Mucosa of descending colon (tissue), 3 donors: ENCODE measurements at regions not wholly inside any gene's neighbourhood (a gene's known extent, or its start where the extent isn't known, plus 50 kb on each side); places are given as distances from the start of the nearest gene placed in this dataset.
A peak's percentile ranks its signal among the peaks of the same experiment; 100 is the strongest.

Experiments used
- ATAC-seq: fragments of 200-7000 bp; cut with Tn5 transposase; one replicate; pipeline ENCODE4 v1.9.1; 2020; ENCODE audit warnings: mild to moderate bottlenecking, moderate library complexity
- DNase-seq, 3 donors: peaks; one replicate each; pipeline ENCODE4 v3.0.0-alpha.2; 2020
- H3K36me3 ChIP-seq: fragments of 200-600 bp; one replicate; pipeline ENCODE4 v1.8.0; 2021; ENCODE audit warnings: low read depth, mild to moderate bottlenecking
- H3K4me1 ChIP-seq: fragments of 200-600 bp; one replicate; pipeline ENCODE4 v1.8.0; 2021; ENCODE audit warnings: low read depth, mild to moderate bottlenecking
- H3K4me3 ChIP-seq: fragments of 200-600 bp; one replicate; pipeline ENCODE4 v1.8.0; 2021; ENCODE audit warnings: mild to moderate bottlenecking
- H3K9me3 ChIP-seq: fragments of 200-600 bp; one replicate; pipeline ENCODE4 v1.8.0; 2021; ENCODE audit warnings: mild to moderate bottlenecking
- CTCF ChIP-seq: fragments of 200-600 bp; IDR thresholded peaks from one replicate; pipeline ENCODE4 v1.8.0; 2022; ENCODE audit warnings: antibody characterized with exemption, mild to moderate bottlenecking
- intact Hi-C, 2 donors: fragments of 100-400 bp; cut with DNase I in 1 of 2; cut with micrococcal nuclease in 1 of 2; formaldehyde crosslinking; loops; one replicate each; pipeline versions ENCODE4 v1.11.0 to v1.11.1; 2022; cut with DNase I, micrococcal nuclease
- donor health status: DM: no; HTN: no; CAD: no; lungs with moderate emphysema.
- donor health status: DM: no; HTN: no; CAD: no.
- donor health status: DM: no; HTN: yes; CAD: no.

DNA sequence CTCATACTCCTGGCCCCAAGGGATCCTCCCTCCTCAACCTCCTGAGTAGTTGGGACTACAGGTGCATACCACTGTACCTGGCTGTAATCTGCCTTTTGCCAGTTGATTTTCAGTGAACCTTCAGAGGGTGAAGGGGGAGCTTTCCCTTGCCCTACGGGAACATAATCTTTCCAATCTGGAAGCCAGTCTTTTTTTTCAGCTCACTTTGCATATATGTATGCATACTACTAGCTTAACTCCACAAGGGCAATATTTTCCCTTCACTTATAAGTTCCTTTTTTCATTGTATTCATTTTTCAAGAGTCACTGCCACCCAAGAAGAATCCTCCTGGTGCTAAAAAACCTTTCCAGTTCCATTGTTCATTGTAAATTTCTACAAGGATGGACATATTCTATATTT lies 53.4 kb upstream of the GCM1 start:
- ATAC-seq, result no peak
- Histone ChIP-seq H3K9me3 (no peaks in the 10 kb centered on the region), H3K4me1 (no peaks in the 10 kb centered on the region), H3K36me3 (no peaks in the 10 kb centered on the region), H3K4me3 (no peak overlapping the region)
- intact Hi-C loops, result no loop called here
- no peak for TF ChIP-seq CTCF
- DNase-seq, result no peak

DNA sequence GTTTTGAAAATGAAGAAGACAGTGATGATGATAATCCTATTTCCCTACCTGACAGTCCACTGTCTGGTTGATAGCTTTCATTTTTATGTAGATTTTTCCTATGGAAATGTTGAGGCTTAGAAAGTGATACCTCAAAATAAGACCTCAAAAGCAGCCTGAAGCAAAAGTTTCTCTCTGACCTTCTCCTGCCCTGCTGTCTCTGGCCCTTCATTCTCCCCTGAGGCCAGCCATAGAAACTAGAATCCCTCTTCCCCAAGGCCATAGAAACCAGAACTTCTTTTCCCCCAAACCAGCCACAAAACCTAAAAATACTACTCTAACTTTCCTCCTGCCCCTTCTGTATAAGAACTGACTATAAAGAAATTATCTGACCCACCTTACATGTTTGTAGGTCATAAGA lies 52.6 kb upstream of the GCM1 start:
- no peaks in the 10 kb centered on the region for H3K36me3 ChIP-seq
- intact Hi-C loops, result no loop called here
- TF ChIP-seq CTCF, result no peak
- no peaks in the 10 kb centered on the region for H3K4me1 ChIP-seq
- no peak overlapping the region for H3K4me3 ChIP-seq
- no peaks in the 10 kb centered on the region for H3K9me3 ChIP-seq
- DNase-seq (no peak), ATAC-seq (no peak)

DNA sequence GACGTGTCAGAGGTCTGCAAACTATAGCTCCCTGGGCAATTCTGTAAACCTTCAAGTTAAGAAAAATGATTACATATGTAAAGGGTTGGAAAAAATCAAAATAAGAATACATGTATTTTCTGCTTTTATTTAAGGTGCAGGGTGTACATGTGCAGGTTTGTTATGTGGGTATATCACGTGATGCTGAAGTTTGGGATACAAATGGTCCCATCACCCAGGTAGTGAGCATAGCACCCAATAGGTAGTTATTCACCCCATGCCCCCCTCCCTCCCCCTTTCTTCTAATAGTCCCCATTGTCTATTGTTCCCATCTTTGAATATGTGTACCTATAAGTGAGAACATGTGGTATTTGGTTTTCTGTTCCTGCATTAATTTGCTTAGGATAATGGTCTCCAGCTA lies 51.1 kb upstream of the GCM1 start:
- Histone ChIP-seq H3K4me3 (no peak overlapping the region), H3K36me3 (no peaks in the 10 kb centered on the region), H3K4me1 (no peaks in the 10 kb centered on the region), H3K9me3 (no peaks in the 10 kb centered on the region)
- no peak for ATAC-seq
- no peak for DNase-seq
- TF ChIP-seq CTCF, result no peak
- intact Hi-C loops, result no loop called here

DNA sequence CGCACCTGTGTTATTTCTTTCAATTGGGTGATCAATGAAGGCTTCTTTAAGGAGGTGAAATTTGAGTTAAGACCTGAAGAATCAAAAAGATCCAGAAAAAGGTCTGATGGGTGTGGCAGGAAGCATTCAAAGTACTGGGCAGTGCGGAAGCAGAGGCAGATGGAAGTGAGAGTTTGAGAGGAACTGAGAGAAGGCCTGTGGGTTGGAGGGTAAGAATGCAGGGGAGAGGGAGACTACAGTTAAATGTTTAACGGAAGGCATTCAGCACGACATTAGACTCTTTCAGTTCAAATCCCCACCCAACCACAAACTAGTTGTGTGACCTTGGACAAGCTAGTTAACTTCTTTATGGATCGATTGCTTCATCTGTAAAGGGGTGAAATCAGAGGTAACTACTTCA lies 50.5 kb upstream of the GCM1 start:
- H3K36me3 ChIP-seq, result no peaks in the 10 kb centered on the region
- H3K4me3 ChIP-seq, result no peak overlapping the region
- intact Hi-C loops, result no loop called here
- DNase-seq (peak in 1 of 3 donors; percentile 8), ATAC-seq (peak; percentile 61)
- no peaks in the 10 kb centered on the region for H3K4me1 ChIP-seq
- no peak for TF ChIP-seq CTCF
- H3K9me3 ChIP-seq, result no peaks in the 10 kb centered on the region
